CD4-positive, alpha-beta T cell treated with Interferon gamma for 1 hour (primary cell): ENCODE measurements at regions not wholly inside any gene's neighbourhood (a gene's known extent, or its start where the extent isn't known, plus 50 kb on each side); places are given as distances from the start of the nearest gene placed in this dataset.
"Not testable (repeated sequence)": the region's sequence is repeated elsewhere in the genome, so short reads cannot be mapped to it uniquely, and the experiment has no call there.

Source experiments
- DNase-seq: peaks from one replicate; pipeline ENCODE4 v3.0.0-alpha.2; 2020

DNA sequence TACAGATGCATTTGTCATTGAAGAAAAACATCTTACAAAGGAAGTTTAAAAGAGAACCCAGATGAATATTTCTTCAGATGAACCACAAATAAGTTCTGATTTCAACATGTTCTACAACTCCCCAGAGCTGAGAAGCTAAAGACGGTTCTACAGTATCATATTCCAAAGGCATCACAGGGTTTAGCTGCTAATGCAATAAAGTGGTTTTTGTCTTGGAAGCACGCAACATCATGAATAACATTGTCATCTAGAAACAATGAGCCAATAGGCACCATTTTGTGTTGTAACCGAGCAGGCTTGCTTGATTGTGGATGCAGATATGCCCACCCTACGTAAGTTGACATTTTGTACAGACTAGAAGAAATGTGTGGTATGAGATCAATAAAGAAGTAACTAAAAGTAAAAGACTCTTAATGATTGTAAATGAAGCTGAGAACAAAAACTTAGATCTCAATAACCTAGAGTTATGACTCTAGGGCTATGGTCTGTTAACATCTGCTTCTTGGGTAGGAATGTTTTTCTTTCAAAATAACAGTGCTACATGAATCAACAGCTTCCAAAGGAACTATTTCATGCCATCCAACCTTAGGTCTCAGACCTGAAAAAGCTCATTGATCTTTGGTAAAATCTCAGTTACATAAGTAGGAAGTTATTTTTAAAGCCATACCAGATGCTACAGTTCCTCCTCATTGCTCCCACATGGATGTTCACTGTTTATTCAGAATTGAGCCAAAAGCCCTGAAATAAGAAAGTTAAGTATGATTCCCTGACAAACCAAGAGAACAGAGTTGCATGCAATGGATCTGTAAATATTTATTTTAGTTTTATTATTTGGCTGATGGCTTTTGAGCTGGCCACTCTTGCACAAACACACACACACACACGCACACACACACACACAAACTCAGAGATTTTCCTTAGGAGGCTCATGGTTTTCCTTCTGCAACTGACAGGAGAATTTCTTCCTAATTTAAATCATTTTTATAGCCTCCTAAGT, 118.7 kb upstream of the SLCO6A1 start:
- no peak for DNase-seq

DNA sequence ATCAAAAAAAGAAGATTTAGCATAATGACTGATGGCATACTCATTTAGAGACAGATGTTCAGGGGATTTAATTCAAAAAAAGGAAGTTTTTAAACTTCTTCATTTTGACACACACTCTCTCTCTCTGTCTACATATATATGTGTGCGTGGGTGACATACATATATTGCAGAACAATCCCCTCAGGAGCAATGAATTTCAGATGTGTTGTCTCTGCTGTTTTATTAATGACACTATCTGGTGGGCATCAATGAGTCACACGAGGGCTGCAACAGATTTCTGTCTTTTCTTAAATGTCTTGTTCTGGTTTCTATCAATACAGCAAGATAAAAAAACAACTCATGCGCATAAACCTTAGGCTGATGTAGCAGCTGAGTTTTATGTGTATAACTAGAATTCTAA, 123.5 kb upstream of the SLCO6A1 start:
- DNase-seq = no peak

DNA sequence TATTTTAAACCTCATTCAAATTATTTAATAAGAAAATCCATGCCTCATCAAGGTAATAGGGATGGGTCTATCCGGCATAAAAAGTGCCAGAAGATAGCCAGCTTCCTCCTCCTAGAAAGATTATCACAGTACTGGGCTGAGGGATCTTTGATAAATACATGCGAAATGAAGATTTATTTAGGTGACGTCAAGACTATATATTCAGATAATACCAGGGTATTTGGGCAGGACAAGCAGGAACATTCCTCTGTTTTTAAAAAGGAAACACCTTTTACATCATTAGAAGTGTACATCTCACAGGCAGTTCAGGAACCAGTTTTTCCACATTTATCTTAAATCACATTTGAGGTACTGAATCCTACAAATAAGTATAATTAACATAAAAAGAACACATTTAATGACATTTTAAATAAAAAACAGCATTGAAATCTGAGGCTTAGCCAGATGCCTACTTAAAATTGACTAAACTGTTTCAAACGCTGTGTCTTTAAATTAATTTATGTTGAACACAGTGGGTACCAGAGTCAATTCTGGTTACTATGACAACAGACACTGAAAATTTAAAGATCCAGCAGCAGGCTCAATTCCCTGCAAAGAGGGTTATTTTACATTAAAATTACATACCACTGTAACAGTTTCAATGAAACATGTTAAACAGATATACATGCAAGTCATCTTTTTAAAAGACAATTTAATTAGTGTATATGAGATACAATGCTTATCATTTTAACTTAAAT, 124.7 kb upstream of the SLCO6A1 start:
- DNase-seq = no peak

DNA sequence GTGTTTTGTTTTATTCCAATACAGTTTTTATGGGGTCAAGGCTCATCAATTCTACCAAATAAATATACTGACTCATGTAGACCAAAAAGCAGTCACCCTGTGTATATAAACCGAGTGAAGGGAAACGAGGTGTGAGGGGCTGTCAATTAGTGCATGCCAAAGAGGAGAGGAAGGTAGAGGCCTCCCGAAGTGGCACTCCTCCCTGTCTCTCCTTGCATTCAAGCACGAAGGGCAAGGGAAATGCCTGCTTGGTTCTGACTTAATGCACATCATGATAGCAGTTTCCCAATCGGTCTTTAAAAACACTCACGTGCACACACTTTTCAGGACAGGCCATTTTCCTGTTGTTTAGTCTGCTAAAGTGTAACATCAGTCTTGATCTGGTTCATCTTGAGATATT, 125.6 kb upstream of the SLCO6A1 start:
- no peak for DNase-seq

- DNase-seq = no peak
These were observed 126.7 kb upstream of the SLCO6A1 start for GRCh38 chr5:102625468-102625867.

- no peak for DNase-seq
These were observed 127.1 kb upstream of the SLCO6A1 start for GRCh38 chr5:102625928-102626327.

- DNase-seq = no peak
These were observed 127.8 kb upstream of the PAM start for GRCh38 chr5:102627315-102627714.

GRCh38 chr5:102628441-102629175, 126.5 kb upstream of the PAM start:
- no peak for DNase-seq

- DNase-seq = no peak
These were observed 125.1 kb upstream of the PAM start for GRCh38 chr5:102629827-102630605.

DNA sequence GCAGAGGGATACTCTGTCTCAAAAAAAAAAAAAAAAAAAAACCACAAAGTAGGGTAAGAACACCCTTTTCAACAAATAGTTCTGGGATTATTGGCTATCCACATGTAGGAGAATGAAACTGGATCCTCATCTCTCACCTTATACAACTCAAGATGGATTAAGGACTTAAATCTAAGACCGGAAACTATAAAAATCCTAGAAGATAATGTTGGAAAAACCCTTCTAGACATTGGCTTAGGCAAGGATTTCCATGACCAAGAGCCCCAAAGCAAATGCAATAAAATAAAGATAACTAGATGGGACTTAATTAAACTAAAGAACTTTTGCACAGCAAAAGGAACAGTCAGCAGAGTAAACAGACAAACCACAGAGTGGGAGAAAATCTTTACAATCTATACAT, 119.7 kb upstream of the PAM start:
- DNase-seq = not testable (repeated sequence)

DNA sequence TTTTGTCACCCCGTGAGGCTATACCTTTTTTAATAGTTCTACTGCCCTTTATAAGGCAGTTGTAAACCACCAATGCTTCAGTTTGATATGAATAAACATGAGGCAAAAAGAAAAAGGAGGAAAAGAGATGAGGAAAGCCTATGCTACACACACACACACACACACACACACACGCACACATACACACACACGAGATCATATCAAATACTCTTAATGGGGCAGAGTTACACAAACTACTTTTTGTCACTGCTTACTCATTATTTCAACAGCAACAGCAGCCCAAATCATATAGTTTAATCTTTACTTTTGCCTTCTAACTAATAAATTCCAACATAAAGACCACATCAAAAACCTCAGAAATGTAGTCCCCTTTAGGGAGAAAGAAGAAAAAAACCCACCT, 116.8 kb upstream of the PAM start:
- no peak for DNase-seq

DNA sequence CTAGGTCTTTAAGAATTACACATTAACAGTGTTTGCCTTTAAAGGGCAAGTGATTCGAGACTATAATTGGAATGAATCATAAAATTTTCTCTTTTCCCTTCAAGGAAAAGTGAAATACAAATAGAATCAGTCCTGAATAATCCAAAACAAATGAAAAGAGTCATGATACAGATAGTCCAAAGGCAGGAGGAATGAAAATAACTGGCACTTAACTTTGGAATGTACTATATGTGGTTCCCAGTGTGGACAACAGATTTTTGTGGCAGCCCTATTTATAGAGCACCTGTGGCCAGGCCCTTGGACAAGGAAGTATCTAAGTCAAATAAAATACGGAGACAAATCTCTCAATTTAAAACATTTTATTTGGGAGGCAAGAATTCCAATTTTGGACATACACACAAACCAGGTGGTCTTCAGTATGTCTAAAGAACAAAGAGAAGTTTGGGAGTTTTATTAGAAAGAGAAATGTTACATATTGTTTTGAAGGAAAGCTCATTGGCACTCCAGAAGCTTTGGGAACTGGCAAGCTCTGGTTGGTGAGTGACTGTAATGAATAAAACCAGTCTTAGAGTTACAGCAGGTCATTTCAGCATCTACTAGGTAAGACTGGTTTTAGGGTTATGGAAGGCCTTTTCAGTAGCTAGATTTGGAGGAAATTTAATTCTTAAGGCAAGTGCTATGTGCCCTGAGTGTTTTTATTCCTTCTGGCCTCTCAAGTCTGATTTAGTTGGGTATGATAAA, 116.0 kb upstream of the PAM start:
- no peak for DNase-seq

DNA sequence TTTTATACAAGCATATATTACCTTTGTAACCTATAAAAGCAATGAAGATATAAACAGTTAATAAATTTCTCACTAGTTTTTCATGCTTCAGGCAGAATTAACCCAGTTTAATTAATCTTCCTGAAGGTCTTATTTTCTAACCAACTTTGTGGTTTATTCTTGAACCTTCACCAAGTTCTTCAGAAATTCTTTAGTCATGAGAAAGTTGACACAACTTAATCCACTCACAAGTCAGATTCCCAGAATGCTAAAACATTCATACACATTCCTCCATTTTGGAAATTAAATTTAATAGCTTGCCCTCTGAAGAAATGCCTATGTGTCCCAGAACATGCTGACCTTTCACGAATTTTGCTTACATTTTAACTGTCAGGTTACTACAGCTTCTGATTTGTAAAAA, 105.4 kb upstream of the PAM start:
- no peak for DNase-seq

- no peak for DNase-seq
These were observed 103.6 kb upstream of the PAM start for GRCh38 chr5:102651466-102651865.

DNA sequence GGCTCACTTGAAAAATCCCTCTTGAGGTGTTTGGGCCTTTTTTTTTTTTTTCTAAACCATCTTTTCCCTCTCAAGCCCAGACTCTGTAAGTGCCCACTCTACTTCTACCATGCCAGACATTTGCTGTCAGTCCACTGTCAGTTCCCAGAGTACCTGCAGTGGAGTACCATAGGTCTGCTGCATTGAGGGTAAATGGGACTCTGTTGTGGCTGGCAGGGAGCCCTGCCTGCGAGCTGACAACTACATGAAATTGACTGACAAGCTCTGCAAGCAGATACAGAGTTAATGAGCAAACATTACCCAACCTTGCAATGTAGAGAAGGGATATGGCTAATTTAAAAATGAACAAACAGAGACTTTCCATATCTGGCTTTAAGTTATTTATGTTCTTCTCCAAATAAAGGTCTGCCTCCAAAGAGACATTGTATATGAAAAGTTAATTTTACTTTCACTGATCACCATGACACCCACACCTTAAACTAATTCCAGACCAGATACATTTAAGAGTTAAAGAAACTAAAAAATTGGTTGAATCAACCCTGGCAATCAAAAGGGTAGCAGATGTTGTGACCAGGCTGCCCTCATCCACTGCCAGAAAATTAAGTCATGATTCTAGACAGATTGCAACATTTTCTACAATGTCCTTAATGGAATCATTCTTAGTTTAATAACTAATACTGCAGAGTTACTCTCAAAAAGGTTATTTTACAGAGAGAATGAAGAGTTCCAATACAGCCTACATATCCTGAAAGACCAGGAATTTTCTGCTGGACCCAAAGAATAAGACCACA, 100.4 kb upstream of the PAM start:
- DNase-seq = no peak

DNA sequence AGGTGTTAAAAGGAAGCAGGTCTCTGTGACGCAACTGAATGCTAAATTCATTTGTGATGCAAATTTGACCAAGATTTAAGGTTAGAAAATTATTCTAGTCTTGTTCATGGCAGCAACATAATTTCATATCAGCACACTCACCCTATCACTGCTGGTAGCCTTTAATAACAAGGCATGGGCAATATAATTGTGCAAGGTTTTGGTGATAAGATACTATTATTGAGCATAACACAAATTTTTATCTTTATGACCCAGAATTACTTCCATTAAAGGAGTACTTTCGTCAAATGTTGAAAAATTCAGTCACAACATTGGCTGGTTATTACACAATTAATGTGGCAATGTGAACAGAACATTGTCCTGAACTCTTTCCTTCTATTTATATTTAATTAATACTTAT, 96.0 kb upstream of the PAM start:
- no peak for DNase-seq

DNA sequence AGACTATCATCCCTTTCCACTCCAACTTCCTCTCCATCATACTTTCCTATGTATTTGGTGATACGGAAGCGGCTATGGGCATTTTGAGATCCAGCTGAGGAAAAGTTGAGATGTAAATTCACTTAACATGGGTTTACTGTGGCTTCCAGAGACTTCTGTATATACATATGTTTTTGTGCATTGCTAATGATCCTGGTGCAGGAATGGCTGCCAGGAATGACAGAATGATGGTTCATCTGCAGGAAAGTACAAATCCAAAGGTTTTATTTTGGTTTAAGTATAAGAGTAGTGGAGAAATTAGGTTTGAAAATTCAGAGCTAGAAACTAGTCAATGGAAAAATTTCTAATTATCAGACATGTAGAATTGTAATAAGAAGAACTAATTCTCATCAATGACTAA, 95.0 kb upstream of the PAM start:
- no peak for DNase-seq

DNA sequence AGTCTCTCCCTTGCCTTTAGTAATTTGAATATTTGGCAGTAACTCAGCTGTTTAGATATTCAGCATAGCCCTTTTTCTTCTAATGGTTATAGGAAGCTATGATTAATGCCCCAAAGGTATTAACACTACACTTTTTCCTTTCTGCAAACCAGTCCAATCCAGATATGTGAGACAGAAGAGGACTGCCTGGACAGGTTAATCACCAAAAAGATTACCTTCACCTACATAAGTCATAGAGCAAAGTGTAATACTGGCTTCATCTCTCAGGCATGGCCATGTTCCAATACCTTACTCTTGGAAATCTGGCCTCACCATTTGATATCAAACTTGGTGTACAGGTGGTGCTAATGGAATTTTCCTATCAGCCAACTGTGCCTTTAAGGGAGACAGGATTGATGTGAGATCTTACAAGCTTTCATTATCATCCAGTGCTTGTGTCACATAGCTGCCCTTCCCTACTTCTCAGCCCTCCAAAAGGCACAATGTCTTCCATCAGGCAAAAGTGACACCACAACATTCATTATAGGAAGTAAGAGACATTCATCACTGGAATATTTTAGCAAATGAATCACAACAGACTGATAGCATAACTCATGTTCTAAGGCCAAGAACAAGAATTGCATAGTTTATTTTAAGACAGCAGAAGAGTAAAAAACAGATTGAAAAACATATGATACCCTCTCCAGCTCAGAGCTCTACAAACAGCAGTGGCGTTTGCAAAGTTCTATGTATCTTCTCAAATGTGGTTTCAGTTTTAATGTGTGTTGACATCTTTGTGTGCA, 91.2 kb upstream of the PAM start:
- no peak for DNase-seq

DNA sequence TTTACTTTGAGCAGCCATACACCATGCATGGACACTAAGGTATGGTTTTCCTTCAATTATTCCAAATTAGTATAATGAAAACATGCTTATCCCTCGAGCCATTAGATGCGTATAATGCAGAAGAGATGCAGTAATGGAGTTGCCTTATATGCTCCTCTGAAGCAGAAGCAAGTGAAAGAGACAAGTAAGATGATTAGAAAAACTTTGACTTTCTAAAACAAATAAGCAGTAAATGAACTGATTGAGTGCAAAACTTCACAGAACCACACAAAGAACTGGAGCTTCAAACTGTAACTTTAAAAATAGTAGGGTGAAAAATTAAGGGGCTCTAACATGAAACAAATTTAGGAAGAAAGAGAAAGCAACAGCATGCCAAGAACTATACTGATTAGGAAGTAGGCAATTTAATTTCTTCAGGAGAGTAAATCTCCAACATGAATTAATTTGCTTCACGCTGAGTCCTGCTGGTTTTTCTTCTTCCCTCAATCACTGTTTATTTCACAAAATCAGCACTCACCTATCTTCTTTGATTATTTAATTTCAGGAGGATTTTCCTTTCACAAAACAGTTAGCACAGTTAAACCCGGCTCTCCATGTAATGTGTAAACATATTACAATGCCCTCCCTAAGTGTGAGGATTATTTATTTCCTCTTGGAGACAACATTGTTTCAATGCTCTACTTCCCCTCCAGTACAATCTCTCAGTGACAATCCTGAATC, 90.3 kb upstream of the PAM start:
- DNase-seq = no peak
